Neural cell (in vitro differentiated cells): ENCODE measurements at regions not wholly inside any gene's neighbourhood (a gene's known extent, or its start where the extent isn't known, plus 50 kb on each side); places are given as distances from the start of the nearest gene placed in this dataset.

Experiments
- H2AFZ ChIP-seq: fragments of 200-600, 300-800 bp; sonication (generic), shearing (Covaris generic); 2 replicates; pipeline ENCODE4 v1.6.0; 2014; ENCODE audit warnings: low read depth, mild to moderate bottlenecking, antibody characterized with exemption, low read length, moderate library complexity
- H3F3A ChIP-seq: fragments of 200-600 bp; shearing (Covaris generic); 2 replicates; pipeline ENCODE4 v1.6.1; 2016; ENCODE audit warnings: mild to moderate bottlenecking, moderate library complexity, mixed read lengths, antibody characterized with exemption, low read length; ENCODE audit not compliant: insufficient read depth, poor library complexity, severe bottlenecking
- H3K27ac ChIP-seq: fragments of 200-600, 300-800 bp; sonication (generic), shearing (Covaris generic); 2 replicates; pipeline ENCODE4 v1.5.1; 2014; ENCODE audit warnings: mild to moderate bottlenecking, low read length, moderate library complexity
- H3K27me3 ChIP-seq: fragments of 300-800, 200-600 bp; sonication (generic), shearing (Covaris generic); 2 replicates; pipeline ENCODE4 v1.6.0; 2014; ENCODE audit warnings: mild to moderate bottlenecking, low read depth, low read length, moderate library complexity; ENCODE audit not compliant: insufficient read depth
- H3K36me3 ChIP-seq: fragments of 300-800, 200-600 bp; sonication (generic), shearing (Covaris generic); 2 replicates; pipeline ENCODE4 v1.5.1; 2014; ENCODE audit warnings: mild to moderate bottlenecking, antibody characterized with exemption, low read length, moderate library complexity; ENCODE audit not compliant: insufficient read depth
- H3K4me2 ChIP-seq: fragments of 300-800, 200-600 bp; sonication (generic), shearing (Covaris generic); 2 replicates; pipeline ENCODE4 v1.6.0; 2014; ENCODE audit warnings: mild to moderate bottlenecking, low read length
- H3K4me3 ChIP-seq: fragments of 300-800, 200-600 bp; sonication (generic), shearing (Covaris generic); 2 replicates; pipeline ENCODE4 v1.5.1; 2014; ENCODE audit warnings: mild to moderate bottlenecking, low read length, moderate library complexity
- H3K79me2 ChIP-seq: fragments of 200-600 bp; shearing (Covaris generic); replicated peaks from 2 replicates; pipeline ENCODE4 v1.6.0; 2014; ENCODE audit warnings: mild to moderate bottlenecking, low read length, moderate library complexity; ENCODE audit not compliant: insufficient read depth
- H3K9ac ChIP-seq: fragments of 300-800, 200-600 bp; sonication (generic), shearing (Covaris generic); 2 replicates; pipeline ENCODE4 v1.6.1; 2016; ENCODE audit warnings: mild to moderate bottlenecking, low read length, mixed read lengths
- H3K9me2 ChIP-seq: fragments of 200-600 bp; shearing (Covaris generic); 2 replicates; pipeline ENCODE4 v1.6.1; 2016; ENCODE audit warnings: mild to moderate bottlenecking, low read length, mixed read lengths; ENCODE audit not compliant: insufficient read depth
- H3K9me3 ChIP-seq: fragments of 200-600, 300-800 bp; sonication (generic), shearing (Covaris generic); 2 replicates; pipeline ENCODE4 v1.6.1; 2016; ENCODE audit warnings: mild to moderate bottlenecking, mixed run types, low read length, moderate library complexity, mixed read lengths
- H4K20me1 ChIP-seq: fragments of 200-600 bp; shearing (Covaris generic); 2 replicates; pipeline ENCODE4 v1.6.1; 2016; ENCODE audit warnings: mild to moderate bottlenecking, mixed run types; ENCODE audit not compliant: insufficient read depth
- CTCF ChIP-seq: fragments of 450-650 bp; IDR thresholded peaks from 2 replicates; pipeline ENCODE4 v1.5.1; 2014; ENCODE audit warnings: antibody characterized with exemption, mild to moderate bottlenecking, moderate library complexity; ENCODE audit not compliant: poor library complexity, severe bottlenecking
- EP300 ChIP-seq: fragments of 450-650 bp; conservative IDR thresholded peaks from 2 replicates; pipeline ENCODE4 v1.6.1; 2014; ENCODE audit warnings: antibody characterized with exemption, mild to moderate bottlenecking, moderate library complexity; ENCODE audit not compliant: poor library complexity, severe bottlenecking
- EZH2 ChIP-seq: fragments of 200-600, 300-800 bp; shearing (Covaris generic), sonication (generic); IDR thresholded peaks from 2 replicates; pipeline ENCODE4 v1.6.1; 2014; ENCODE audit warnings: antibody characterized with exemption, low read length, borderline replicate concordance, mild to moderate bottlenecking; ENCODE audit not compliant: insufficient read depth, poor library complexity, severe bottlenecking
- MXI1 ChIP-seq: fragments of 450-650 bp; conservative IDR thresholded peaks from 2 replicates; pipeline ENCODE4 v1.6.1; 2014; ENCODE audit warnings: antibody characterized with exemption, mild to moderate bottlenecking; ENCODE audit not compliant: poor library complexity, severe bottlenecking
- POLR2AphosphoS5 ChIP-seq: IDR thresholded peaks from 2 replicates; pipeline ENCODE4 v1.6.1; 2012
- RAD21 ChIP-seq: fragments of 450-650 bp; conservative IDR thresholded peaks from 2 replicates; pipeline ENCODE4 v1.6.1; 2014; ENCODE audit warnings: antibody characterized with exemption, mild to moderate bottlenecking, moderate library complexity
- REST ChIP-seq: IDR thresholded peaks from 2 replicates; pipeline ENCODE4 v1.6.1; 2012; ENCODE audit warnings: borderline replicate concordance
- SMC3 ChIP-seq: fragments of 450-650 bp; conservative IDR thresholded peaks from 2 replicates; pipeline ENCODE4 v1.6.1; 2014; ENCODE audit warnings: antibody characterized with exemption, mild to moderate bottlenecking, moderate library complexity; ENCODE audit not compliant: poor library complexity
- TAF1 ChIP-seq: IDR thresholded peaks from 2 replicates; pipeline ENCODE4 v1.6.1; 2012; ENCODE audit warnings: low read depth

GRCh38 chr5:110869927-110870326 is 131.1 kb downstream of the SLC25A46 start:
- Histone ChIP-seq H3K9ac (no peak overlapping the region), H3K9me2 (no peaks in the 10 kb centered on the region), H3K27me3 (no peaks in the 10 kb centered on the region), H3K27ac (no peak overlapping the region), H3K79me2 (no peaks in the 10 kb centered on the region), H3K36me3 (no peaks in the 10 kb centered on the region), H3K9me3 (no peaks in the 10 kb centered on the region), H3K4me2 (no peak overlapping the region), H3K4me3 (no peak overlapping the region), H3F3A (no peaks in the 10 kb centered on the region), H2AFZ (no peak overlapping the region), H4K20me1 (no peaks in the 10 kb centered on the region)
- TF ChIP-seq TAF1 = no peak
- TF ChIP-seq EZH2 = no peak

GRCh38 chr5:110872200-110872599 is 133.4 kb downstream of the SLC25A46 start:
- no peak for TF ChIP-seq MXI1
- no peak for TF ChIP-seq REST
- TF ChIP-seq EZH2 = no peak
- TF ChIP-seq TAF1 = no peak
- TF ChIP-seq CTCF = no peak
- TF ChIP-seq RAD21 = no peak
- TF ChIP-seq POLR2AphosphoS5 = no peak
- TF ChIP-seq EP300 = no peak
- no peak for TF ChIP-seq SMC3
- H4K20me1 ChIP-seq = no peaks in the 10 kb centered on the region
- H3K79me2 ChIP-seq = no peaks in the 10 kb centered on the region
- no peak overlapping the region for H3K4me3 ChIP-seq
- H3K9me2 ChIP-seq = no peaks in the 10 kb centered on the region
- no peaks in the 10 kb centered on the region for H3F3A ChIP-seq
- no peak overlapping the region for H2AFZ ChIP-seq
- H3K27me3 ChIP-seq = no peaks in the 10 kb centered on the region
- H3K27ac ChIP-seq = no peak overlapping the region
- no peaks in the 10 kb centered on the region for H3K36me3 ChIP-seq
- H3K4me2 ChIP-seq = no peak overlapping the region
- no peaks in the 10 kb centered on the region for H3K9me3 ChIP-seq
- no peak overlapping the region for H3K9ac ChIP-seq

GRCh38 chr5:110872963-110873362 is 134.2 kb downstream of the SLC25A46 start:
- no peaks in the 10 kb centered on the region for H3K27me3 ChIP-seq
- H3K9me3 ChIP-seq = no peaks in the 10 kb centered on the region
- no peaks in the 10 kb centered on the region for H3K79me2 ChIP-seq
- no peak overlapping the region for H2AFZ ChIP-seq
- H3K9ac ChIP-seq = no peak overlapping the region
- H3K4me3 ChIP-seq = no peak overlapping the region
- no peaks in the 10 kb centered on the region for H3K9me2 ChIP-seq
- no peaks in the 10 kb centered on the region for H3K36me3 ChIP-seq
- no peaks in the 10 kb centered on the region for H4K20me1 ChIP-seq
- TF ChIP-seq CTCF (no peak), EP300 (no peak), REST (no peak), EZH2 (no peak), MXI1 (no peak), TAF1 (no peak), RAD21 (no peak), POLR2AphosphoS5 (no peak), SMC3 (no peak)
- H3F3A ChIP-seq = no peaks in the 10 kb centered on the region
- no peak overlapping the region for H3K27ac ChIP-seq
- H3K4me2 ChIP-seq = no peak overlapping the region
